DMS79 (cell line): ENCODE measurements at regions not wholly inside any gene's neighbourhood (a gene's known extent, or its start where the extent isn't known, plus 50 kb on each side); places are given as distances from the start of the nearest gene placed in this dataset.
"Not testable (repeated sequence)": the region's sequence is repeated elsewhere in the genome, so short reads cannot be mapped to it uniquely, and the experiment has no call there.

ENCODE experiments used
- DNase-seq: peaks from one replicate; lab custom pipeline; 2025; lab: John Stamatoyannopoulos, UW

- DNase-seq, result no peak
Observed at GRCh38 chr16:87033541-87034300, 283.5 kb downstream of the C16orf95 start.

GRCh38 chr16:87034317-87034716 is 282.9 kb downstream of the C16orf95 start:
- no peak for DNase-seq

GRCh38 chr16:87035053-87035452 is 282.1 kb downstream of the C16orf95 start:
- DNase-seq, result no peak

- DNase-seq, result no peak
Observed at GRCh38 chr16:87037012-87037411, 280.2 kb downstream of the C16orf95 start.

- not testable (repeated sequence) for DNase-seq
Observed at GRCh38 chr16:87038528-87038927, 278.7 kb downstream of the C16orf95 start.

GRCh38 chr16:87040169-87041117 is 276.7 kb downstream of the C16orf95 start:
- no peak for DNase-seq

- no peak for DNase-seq
Observed at GRCh38 chr16:87041286-87041685, 275.9 kb downstream of the C16orf95 start.

- DNase-seq, result no peak
Observed at GRCh38 chr16:87042551-87043230, 274.5 kb downstream of the C16orf95 start.

- no peak for DNase-seq
Observed at GRCh38 chr16:87043231-87044031, 273.8 kb downstream of the C16orf95 start.

- no peak for DNase-seq
Observed at GRCh38 chr16:87044032-87044382, 273.2 kb downstream of the C16orf95 start.

GRCh38 chr16:87044829-87045228 is 272.4 kb downstream of the C16orf95 start:
- DNase-seq, result no peak

- no peak for DNase-seq
Observed at GRCh38 chr16:87045466-87046216, 271.6 kb downstream of the C16orf95 start.

- no peak for DNase-seq
Observed at GRCh38 chr16:87046235-87046634, 271.0 kb downstream of the C16orf95 start.

GRCh38 chr16:87047221-87048037 is 269.8 kb downstream of the C16orf95 start:
- DNase-seq, result no peak

GRCh38 chr16:87048038-87048729 is 269.0 kb downstream of the C16orf95 start:
- DNase-seq, result no peak

GRCh38 chr16:87048730-87049115 is 268.5 kb downstream of the C16orf95 start:
- DNase-seq, result no peak

GRCh38 chr16:87049216-87049615 is 268.0 kb downstream of the C16orf95 start:
- not testable (repeated sequence) for DNase-seq

GRCh38 chr16:87050142-87050541 is 267.1 kb downstream of the C16orf95 start:
- no peak for DNase-seq

- DNase-seq, result no peak
Observed at GRCh38 chr16:87051526-87052320, 265.5 kb downstream of the C16orf95 start.
